Lung (tissue), 11 donors: ENCODE measurements at regions not wholly inside any gene's neighbourhood (a gene's known extent, or its start where the extent isn't known, plus 50 kb on each side); places are given as distances from the start of the nearest gene placed in this dataset.

Experiments used
- ATAC-seq: fragments of 200-7000 bp; cut with Tn5 transposase; one replicate; pipeline ENCODE4 v1.9.1; 2020; ENCODE audit warnings: moderate number of reproducible peaks; ENCODE audit not compliant: insufficient read depth, low FRiP score
- DNase-seq, 3 donors: peaks; one replicate each; pipeline ENCODE4 v3.0.0-alpha.2; 2013 to 2017
- H3K27ac ChIP-seq, 2 donors: one replicate each; pipeline ENCODE4 v1.5.1; 2013; ENCODE audit warnings: mild to moderate bottlenecking in 2 of 2, moderate library complexity in 2 of 2, control low read depth in 1 of 2, inconsistent platforms in 1 of 2, low read depth in 1 of 2, low read length in 1 of 2
- H3K27me3 ChIP-seq, 3 donors: one replicate each; pipeline ENCODE4 v1.5.1; 2013; ENCODE audit warnings: low read length in 2 of 3; ENCODE audit not compliant: control insufficient read depth in 3 of 3, insufficient read depth in 3 of 3
- H3K36me3 ChIP-seq, 4 donors: one replicate each; pipeline ENCODE4 v1.5.1; 2013; ENCODE audit warnings: low read length in 4 of 4, mild to moderate bottlenecking in 1 of 4, moderate library complexity in 1 of 4; ENCODE audit not compliant: control insufficient read depth in 4 of 4, insufficient read depth in 4 of 4
- H3K4me1 ChIP-seq, 5 donors: one replicate each; pipeline ENCODE4 v1.5.1; 2013; ENCODE audit warnings: low read length in 5 of 5, mild to moderate bottlenecking in 2 of 5, moderate library complexity in 1 of 5; ENCODE audit not compliant: control insufficient read depth in 5 of 5, insufficient read depth in 5 of 5
- H3K4me3 ChIP-seq: one replicate; pipeline ENCODE4 v1.5.1; 2013; ENCODE audit warnings: mild to moderate bottlenecking, control low read depth, moderate library complexity
- H3K9ac ChIP-seq, 2 donors: one replicate each; pipeline ENCODE4 v1.5.1; 2013; ENCODE audit warnings: low read length in 2 of 2, control low read depth in 1 of 2; ENCODE audit not compliant: insufficient read depth in 1 of 2
- H3K9me3 ChIP-seq, 4 donors: one replicate each; pipeline ENCODE4 v1.5.1; 2013; ENCODE audit warnings: low read length in 3 of 4, mild to moderate bottlenecking in 1 of 4, moderate library complexity in 1 of 4; ENCODE audit not compliant: control insufficient read depth in 4 of 4, insufficient read depth in 3 of 4
- CTCF ChIP-seq: IDR thresholded peaks from 2 replicates; pipeline ENCODE4 v1.5.1; 2012; ENCODE audit warnings: mild to moderate bottlenecking; ENCODE audit errors: control extremely low read depth, extremely low read depth
- WGBS, 2 donors: extraction: QIAGEN DNeasy Blood & Tissue Kit; methylation state at CpG; one replicate each; pipeline ENCODE4 v1.1.7; 2013; 5-methylcytosine and 5-hydroxymethylcytosine counted together
- donor health status: control.
- donor health status: control.
- donor health status: Bipolar disorder and iron deficiency.
- donor health status: healthy.
- donor health status: DM: yes; HTN: yes; CAD: no.

- no peaks in the 10 kb centered on the region for H3K4me1 ChIP-seq
- no peak overlapping the region for H3K4me3 ChIP-seq
- no peak for ATAC-seq
- 91 to 92% methylated on average over 3 of the region's 3 CpGs for WGBS, 2 donors
- no peaks in the 10 kb centered on the region for H3K36me3 ChIP-seq
- TF ChIP-seq CTCF = no peak
- H3K27me3 ChIP-seq = no peaks in the 10 kb centered on the region
- DNase-seq = no peak
- no peak overlapping the region for H3K27ac ChIP-seq
- H3K9ac ChIP-seq = no peak overlapping the region
- H3K9me3 ChIP-seq = no peaks in the 10 kb centered on the region
Observed at GRCh38 chr4:120491481-120491880, 424.8 kb upstream of the MAD2L1 start.

- Histone ChIP-seq H3K4me3 (no peak overlapping the region), H3K4me1 (peaks cover 0 to 8% (median 0%) of the 10 kb centered on the region in 5 donors), H3K27me3 (no peaks in the 10 kb centered on the region), H3K9ac (no peak overlapping the region), H3K36me3 (no peaks in the 10 kb centered on the region), H3K9me3 (peaks cover 0 to 2% (median 0%) of the 10 kb centered on the region in 4 donors), H3K27ac (no peak overlapping the region)
- WGBS, 2 donors = 71 to 75% methylated on average over 3 of the region's 3 CpGs
- DNase-seq (peak in 2 of 3 donors; percentile 46 to 70), ATAC-seq (no peak)
- no peak for TF ChIP-seq CTCF
Observed at GRCh38 chr4:120481756-120482155, 415.1 kb upstream of the MAD2L1 start.

GRCh38 chr4:120472447-120473131 lies 405.9 kb upstream of the MAD2L1 start:
- DNase-seq (no peak), ATAC-seq (no peak)
- H3K27me3 ChIP-seq = no peaks in the 10 kb centered on the region
- TF ChIP-seq CTCF = no peak
- no peaks in the 10 kb centered on the region for H3K36me3 ChIP-seq
- 75 to 93% methylated on average over 1 of the region's 1 CpG for WGBS, 2 donors
- H3K9me3 ChIP-seq = no peaks in the 10 kb centered on the region
- no peak overlapping the region for H3K27ac ChIP-seq
- H3K9ac ChIP-seq = no peak overlapping the region
- H3K4me1 ChIP-seq = no peaks in the 10 kb centered on the region
- H3K4me3 ChIP-seq = no peak overlapping the region

- Histone ChIP-seq H3K9ac (no peak overlapping the region), H3K9me3 (peaks cover 0 to 4% (median 0%) of the 10 kb centered on the region in 4 donors), H3K4me3 (no peak overlapping the region), H3K4me1 (no peaks in the 10 kb centered on the region), H3K27ac (no peak overlapping the region), H3K36me3 (no peaks in the 10 kb centered on the region), H3K27me3 (no peaks in the 10 kb centered on the region)
- 39 to 44% methylated on average over 3 of the region's 3 CpGs for WGBS, 2 donors
- no peak for TF ChIP-seq CTCF
- DNase-seq = no peak
- ATAC-seq = no peak
Observed at GRCh38 chr4:120466429-120466828, 399.8 kb upstream of the MAD2L1 start.
